Lung (tissue), 11 donors: ENCODE measurements at regions not wholly inside any gene's neighbourhood (a gene's known extent, or its start where the extent isn't known, plus 50 kb on each side); places are given as distances from the start of the nearest gene placed in this dataset.

ENCODE experiments used
- ATAC-seq: fragments of 200-7000 bp; cut with Tn5 transposase; one replicate; pipeline ENCODE4 v1.9.1; 2020; ENCODE audit warnings: moderate number of reproducible peaks; ENCODE audit not compliant: insufficient read depth, low FRiP score
- DNase-seq, 3 donors: peaks; one replicate each; pipeline ENCODE4 v3.0.0-alpha.2; 2013 to 2017
- H3K27ac ChIP-seq, 2 donors: one replicate each; pipeline ENCODE4 v1.5.1; 2013; ENCODE audit warnings: mild to moderate bottlenecking in 2 of 2, moderate library complexity in 2 of 2, control low read depth in 1 of 2, inconsistent platforms in 1 of 2, low read depth in 1 of 2, low read length in 1 of 2
- H3K27me3 ChIP-seq, 3 donors: one replicate each; pipeline ENCODE4 v1.5.1; 2013; ENCODE audit warnings: low read length in 2 of 3; ENCODE audit not compliant: control insufficient read depth in 3 of 3, insufficient read depth in 3 of 3
- H3K36me3 ChIP-seq, 4 donors: one replicate each; pipeline ENCODE4 v1.5.1; 2013; ENCODE audit warnings: low read length in 4 of 4, mild to moderate bottlenecking in 1 of 4, moderate library complexity in 1 of 4; ENCODE audit not compliant: control insufficient read depth in 4 of 4, insufficient read depth in 4 of 4
- H3K4me1 ChIP-seq, 5 donors: one replicate each; pipeline ENCODE4 v1.5.1; 2013; ENCODE audit warnings: low read length in 5 of 5, mild to moderate bottlenecking in 2 of 5, moderate library complexity in 1 of 5; ENCODE audit not compliant: control insufficient read depth in 5 of 5, insufficient read depth in 5 of 5
- H3K4me3 ChIP-seq: one replicate; pipeline ENCODE4 v1.5.1; 2013; ENCODE audit warnings: mild to moderate bottlenecking, control low read depth, moderate library complexity
- H3K9ac ChIP-seq, 2 donors: one replicate each; pipeline ENCODE4 v1.5.1; 2013; ENCODE audit warnings: low read length in 2 of 2, control low read depth in 1 of 2; ENCODE audit not compliant: insufficient read depth in 1 of 2
- H3K9me3 ChIP-seq, 4 donors: one replicate each; pipeline ENCODE4 v1.5.1; 2013; ENCODE audit warnings: low read length in 3 of 4, mild to moderate bottlenecking in 1 of 4, moderate library complexity in 1 of 4; ENCODE audit not compliant: control insufficient read depth in 4 of 4, insufficient read depth in 3 of 4
- CTCF ChIP-seq: IDR thresholded peaks from 2 replicates; pipeline ENCODE4 v1.5.1; 2012; ENCODE audit warnings: mild to moderate bottlenecking; ENCODE audit errors: control extremely low read depth, extremely low read depth
- WGBS, 2 donors: extraction: QIAGEN DNeasy Blood & Tissue Kit; methylation state at CpG; one replicate each; pipeline ENCODE4 v1.1.7; 2013; 5-methylcytosine and 5-hydroxymethylcytosine counted together
- donor health status: control.
- donor health status: control.
- donor health status: Bipolar disorder and iron deficiency.
- donor health status: healthy.
- donor health status: DM: yes; HTN: yes; CAD: no.

DNA sequence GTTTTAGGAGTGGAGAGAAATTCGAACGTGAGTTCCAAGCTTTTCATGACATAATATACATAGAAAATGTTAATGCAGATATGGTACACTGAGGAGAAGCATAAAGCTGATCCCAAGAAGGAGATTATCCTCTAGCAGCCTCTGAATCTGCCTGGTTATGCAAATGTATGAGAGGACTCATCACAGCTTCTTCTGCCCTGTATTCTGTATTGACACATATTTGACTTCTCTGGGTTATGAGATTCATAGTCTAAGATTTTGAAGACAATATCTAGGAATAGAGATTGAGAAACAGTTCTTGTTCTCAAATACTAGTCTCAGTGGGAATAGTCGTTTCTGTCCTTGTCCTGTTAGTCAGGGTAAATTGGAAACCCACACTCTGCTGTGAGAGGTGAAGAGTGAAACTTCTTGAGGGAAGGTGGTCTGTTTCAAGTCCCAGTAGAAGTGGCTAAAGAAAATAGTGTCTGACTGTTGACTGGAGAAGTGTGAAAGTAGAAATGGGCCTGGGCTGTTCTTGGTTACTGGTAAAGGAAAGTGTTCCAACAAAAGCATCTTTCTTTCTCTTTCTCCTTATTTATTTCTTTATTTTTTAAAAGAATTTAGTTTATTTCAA, 1356.6 kb downstream of the SLITRK5 start:
- Histone ChIP-seq H3K27ac (no peak overlapping the region), H3K4me1 (no peaks in the 10 kb centered on the region), H3K9me3 (no peaks in the 10 kb centered on the region), H3K36me3 (no peaks in the 10 kb centered on the region), H3K27me3 (no peaks in the 10 kb centered on the region), H3K4me3 (no peak overlapping the region), H3K9ac (no peak overlapping the region)
- WGBS, 2 donors, result 84 to 85% methylated on average over 3 of the region's 3 CpGs
- no peak for TF ChIP-seq CTCF
- no peak for ATAC-seq
- DNase-seq, result no peak

- Histone ChIP-seq H3K4me3 (no peak overlapping the region), H3K27me3 (no peaks in the 10 kb centered on the region), H3K9me3 (peaks cover 0 to 6% (median under 1%) of the 10 kb centered on the region in 4 donors), H3K27ac (no peak overlapping the region), H3K36me3 (no peaks in the 10 kb centered on the region), H3K9ac (no peak overlapping the region), H3K4me1 (no peaks in the 10 kb centered on the region)
- no peak for ATAC-seq
- 80 to 87% methylated on average over 2 of the region's 2 CpGs for WGBS, 2 donors
- TF ChIP-seq CTCF, result no peak
- DNase-seq, result no peak
These were observed 1357.9 kb downstream of the SLITRK5 start for GRCh38 chr13:89029062-89029461.

DNA sequence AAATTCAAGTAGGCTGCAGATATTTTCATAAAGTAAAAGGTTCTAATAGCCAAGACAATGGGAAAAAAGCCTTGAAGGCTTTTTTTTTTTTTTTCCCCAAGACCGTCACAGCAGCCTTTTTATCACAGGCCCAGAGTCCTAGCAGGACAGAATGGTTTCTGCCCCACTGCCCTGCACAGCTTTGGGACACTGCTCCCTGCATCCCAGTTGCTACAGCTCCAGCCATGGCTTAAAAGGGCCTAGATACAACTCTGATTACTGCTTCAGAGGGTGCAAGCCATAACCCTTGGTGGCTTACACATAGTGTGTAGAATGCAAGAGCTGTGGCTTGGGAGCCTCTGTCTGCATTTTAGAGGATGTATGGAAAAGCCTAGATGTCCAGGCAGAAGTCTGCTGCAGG, 1362.8 kb downstream of the SLITRK5 start:
- no peaks in the 10 kb centered on the region for H3K4me1 ChIP-seq
- H3K27ac ChIP-seq, result no peak overlapping the region
- H3K9me3 ChIP-seq, result peaks cover 0 to 7% (median 2%) of the 10 kb centered on the region in 4 donors
- no peaks in the 10 kb centered on the region for H3K27me3 ChIP-seq
- ATAC-seq, result no peak
- H3K4me3 ChIP-seq, result no peak overlapping the region
- no peaks in the 10 kb centered on the region for H3K36me3 ChIP-seq
- WGBS, 2 donors, result 93 to 100% methylated on average over 1 of the region's 1 CpG
- no peak for DNase-seq
- no peak for TF ChIP-seq CTCF
- H3K9ac ChIP-seq, result no peak overlapping the region

DNA sequence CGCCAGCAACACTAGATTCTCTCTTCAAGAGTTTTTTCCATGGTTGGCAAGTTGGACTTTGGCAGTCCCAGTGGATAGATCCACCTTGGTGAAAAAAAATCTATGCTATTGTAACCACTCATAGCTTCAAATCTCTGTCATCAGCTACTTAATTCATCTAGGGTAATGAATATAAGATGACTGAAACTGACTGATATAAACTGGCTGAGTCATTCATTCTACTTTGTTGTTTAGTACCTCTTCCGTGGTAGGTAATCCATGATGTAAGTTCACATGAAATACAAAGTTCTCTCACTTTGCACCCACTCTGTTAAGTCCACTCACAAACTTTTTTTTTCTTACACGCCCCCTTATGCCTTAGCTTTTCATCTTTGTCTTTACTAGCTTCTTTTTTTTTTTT, 1381.5 kb downstream of the SLITRK5 start:
- Histone ChIP-seq H3K9ac (no peak overlapping the region), H3K4me1 (no peaks in the 10 kb centered on the region), H3K9me3 (peaks cover 0 to 2% (median 0%) of the 10 kb centered on the region in 4 donors), H3K36me3 (no peaks in the 10 kb centered on the region), H3K4me3 (no peak overlapping the region), H3K27me3 (no peaks in the 10 kb centered on the region), H3K27ac (no peak overlapping the region)
- 66 to 78% methylated on average over 3 of the region's 3 CpGs for WGBS, 2 donors
- TF ChIP-seq CTCF, result no peak
- DNase-seq (no peak), ATAC-seq (no peak)
